NCI-H1694 (cell line): ENCODE measurements at regions not wholly inside any gene's neighbourhood (a gene's known extent, or its start where the extent isn't known, plus 50 kb on each side); places are given as distances from the start of the nearest gene placed in this dataset.

Experiments
- DNase-seq: peaks from one replicate; lab custom pipeline; 2025; lab: John Stamatoyannopoulos, UW

DNA sequence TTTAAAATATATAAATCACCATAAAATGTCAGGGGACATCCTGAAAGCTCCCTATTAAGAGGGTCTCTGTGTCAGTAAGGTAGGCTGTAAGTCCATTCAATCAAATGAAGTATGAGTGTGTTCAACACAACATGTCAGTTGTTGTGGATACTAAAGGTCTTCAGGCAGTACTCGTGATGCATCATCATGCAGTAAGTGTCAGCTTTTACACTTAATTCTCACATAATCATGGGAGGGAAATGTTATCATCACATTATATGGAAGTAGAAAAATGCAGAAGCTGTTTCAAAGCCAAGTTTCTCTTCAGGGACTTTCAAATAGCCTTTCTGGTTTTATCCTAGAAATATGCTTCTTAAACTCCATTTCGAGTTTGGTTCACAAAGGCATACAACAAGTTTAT, 477.1 kb upstream of the ID2 start:
- no peak for DNase-seq

GRCh38 chr2:8209494-8209893, 472.4 kb upstream of the ID2 start:
- no peak for DNase-seq

GRCh38 chr2:8211384-8211783, 470.5 kb upstream of the ID2 start:
- no peak for DNase-seq

DNA sequence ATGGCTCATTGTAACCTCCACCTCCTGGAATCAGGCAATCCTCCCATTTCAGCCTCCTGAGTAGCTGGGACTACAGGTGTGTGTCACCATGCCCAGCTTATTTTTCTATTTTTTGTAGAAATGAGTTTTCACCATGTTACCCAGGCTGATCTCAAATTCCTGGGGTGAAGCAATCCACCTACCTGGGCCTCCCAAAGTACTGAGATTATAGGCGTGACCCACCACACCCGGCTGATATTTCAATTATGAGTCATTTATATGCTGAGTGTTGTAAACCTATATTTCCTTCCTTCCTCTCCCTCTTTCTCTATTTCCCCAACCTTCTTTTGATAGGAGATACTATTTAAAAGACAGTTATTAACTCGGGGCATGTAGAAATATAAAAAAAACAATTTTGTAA, 469.6 kb upstream of the ID2 start:
- DNase-seq, result no peak

DNA sequence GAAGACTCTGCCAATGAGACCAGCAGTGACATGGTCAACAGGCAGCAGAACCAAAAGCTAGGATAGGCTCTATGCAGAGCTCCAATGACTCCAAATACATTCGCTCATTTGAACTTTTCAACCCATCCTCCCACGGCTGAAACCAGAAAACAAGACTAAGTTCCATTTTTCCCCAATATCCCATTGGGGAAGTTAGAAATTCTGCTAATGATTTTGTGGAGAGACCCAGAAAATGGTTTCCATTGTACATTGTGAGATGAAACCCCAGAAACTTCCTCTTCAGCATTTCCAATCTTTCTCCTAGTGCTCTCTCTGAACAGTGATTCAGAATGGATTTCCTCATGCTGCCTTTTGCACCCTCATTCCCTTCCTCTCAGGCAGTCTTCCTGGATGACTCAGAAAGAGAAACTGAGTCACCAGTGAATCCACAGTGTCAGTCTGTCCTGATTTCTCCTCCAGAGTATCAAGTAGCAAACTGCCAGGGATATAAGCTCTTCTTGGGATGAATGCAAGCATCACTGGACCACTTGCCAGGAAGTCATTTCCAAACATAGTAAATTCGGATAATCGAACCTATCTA, 467.7 kb upstream of the ID2 start:
- no peak for DNase-seq

DNA sequence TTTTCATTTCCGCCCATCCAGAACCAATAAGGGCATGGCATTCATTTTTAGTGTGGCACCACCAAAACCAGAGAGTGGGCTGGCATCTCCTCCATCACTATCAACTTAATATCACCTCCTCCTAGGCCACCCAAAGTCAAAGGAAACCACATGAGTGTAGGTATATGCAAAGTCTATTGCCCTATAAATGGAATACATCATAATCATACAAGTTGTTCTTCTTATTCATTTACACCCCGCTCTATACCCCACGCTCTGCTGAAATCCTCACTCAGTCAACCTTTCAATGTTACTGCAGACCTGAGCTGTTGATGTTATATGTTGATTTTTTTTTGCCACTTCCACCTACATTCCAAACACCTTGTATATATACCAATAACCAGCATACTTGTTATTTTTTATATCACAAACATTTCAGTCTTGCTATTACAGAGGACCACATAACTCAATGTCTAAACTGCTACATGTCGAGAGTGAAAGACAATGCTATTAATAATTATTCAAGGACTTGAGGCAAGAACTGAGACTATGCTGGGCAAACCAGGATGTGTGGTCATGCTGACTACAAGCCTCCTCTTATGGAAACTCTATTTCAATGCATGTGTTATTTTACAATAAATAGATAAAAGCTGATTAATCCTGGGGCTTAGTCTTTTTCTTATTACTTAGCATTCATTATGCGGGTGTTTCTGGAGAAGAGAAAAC, 466.5 kb upstream of the ID2 start:
- no peak for DNase-seq

DNA sequence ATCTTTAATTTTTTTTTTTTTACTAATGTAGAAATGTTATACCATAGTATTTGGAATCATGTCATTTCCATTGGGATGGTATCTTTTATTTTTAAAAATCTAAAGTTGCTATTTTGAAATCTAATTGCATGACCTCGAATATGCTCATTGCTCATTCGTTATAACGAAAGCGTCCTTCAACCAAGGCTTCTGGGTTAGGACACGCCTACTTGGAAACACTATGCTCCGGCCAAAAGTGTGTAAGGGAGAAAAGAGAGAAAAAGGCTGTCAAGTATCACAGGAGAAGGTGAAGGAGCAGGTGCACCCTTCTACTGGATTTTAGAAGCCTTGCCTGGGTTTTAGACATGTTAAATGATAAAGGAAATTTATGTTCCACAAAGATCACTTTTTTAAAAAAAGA, 465.9 kb upstream of the ID2 start:
- DNase-seq, result no peak

GRCh38 chr2:8216397-8216796, 465.5 kb upstream of the ID2 start:
- DNase-seq, result no peak

- no peak for DNase-seq
Measured at GRCh38 chr2:8217468-8218030, 464.3 kb upstream of the ID2 start.

DNA sequence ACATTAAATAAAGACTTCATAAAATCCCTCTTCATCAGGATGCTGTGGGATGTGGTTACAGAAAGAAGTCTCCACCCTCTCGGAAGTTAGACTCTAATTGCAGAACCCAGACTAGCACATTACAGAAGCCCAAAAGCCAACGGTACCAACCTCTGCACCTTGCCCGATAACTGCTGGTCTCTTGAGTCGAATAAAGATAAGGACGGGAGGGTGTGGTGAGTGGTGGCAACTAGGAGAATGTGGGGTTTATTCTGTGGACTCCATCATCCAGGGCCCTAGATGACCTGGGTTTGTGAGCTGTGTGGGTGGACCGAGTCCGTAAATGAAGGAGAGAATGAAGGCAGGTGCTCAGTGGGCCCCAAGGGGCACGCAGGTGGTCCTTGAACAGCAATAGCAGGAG, 462.8 kb upstream of the ID2 start:
- no peak for DNase-seq

GRCh38 chr2:8219631-8220355, 462.1 kb upstream of the ID2 start:
- DNase-seq, result no peak

- no peak for DNase-seq
Measured at GRCh38 chr2:8222979-8223694, 458.7 kb upstream of the ID2 start.

- DNase-seq, result no peak
Measured at GRCh38 chr2:8223695-8224346, 458.0 kb upstream of the ID2 start.

GRCh38 chr2:8224347-8225190, 457.3 kb upstream of the ID2 start:
- DNase-seq, result no peak

- no peak for DNase-seq
Measured at GRCh38 chr2:8225266-8225665, 456.6 kb upstream of the ID2 start.

DNA sequence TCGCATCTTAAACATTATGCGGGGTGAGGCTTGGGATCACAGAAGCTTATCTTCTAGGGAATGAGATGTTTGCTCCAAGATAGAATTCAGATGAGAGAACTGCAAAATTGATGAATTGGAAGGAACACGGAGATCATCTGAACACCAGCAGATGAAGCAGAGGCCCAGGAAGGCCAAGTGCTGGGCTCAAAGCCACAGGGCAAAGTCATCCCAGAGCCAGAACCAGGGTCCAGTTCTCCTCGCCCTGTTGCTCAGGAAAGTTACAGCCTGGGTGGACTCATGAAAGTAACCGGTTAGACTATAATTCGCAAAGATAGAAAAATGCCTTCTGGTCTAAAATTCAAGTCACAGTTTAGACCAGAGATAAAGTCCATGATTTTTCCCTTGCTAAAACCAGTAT, 456.1 kb upstream of the ID2 start:
- DNase-seq, result no peak

GRCh38 chr2:8229546-8229986, 452.3 kb upstream of the ID2 start:
- DNase-seq, result no peak

DNA sequence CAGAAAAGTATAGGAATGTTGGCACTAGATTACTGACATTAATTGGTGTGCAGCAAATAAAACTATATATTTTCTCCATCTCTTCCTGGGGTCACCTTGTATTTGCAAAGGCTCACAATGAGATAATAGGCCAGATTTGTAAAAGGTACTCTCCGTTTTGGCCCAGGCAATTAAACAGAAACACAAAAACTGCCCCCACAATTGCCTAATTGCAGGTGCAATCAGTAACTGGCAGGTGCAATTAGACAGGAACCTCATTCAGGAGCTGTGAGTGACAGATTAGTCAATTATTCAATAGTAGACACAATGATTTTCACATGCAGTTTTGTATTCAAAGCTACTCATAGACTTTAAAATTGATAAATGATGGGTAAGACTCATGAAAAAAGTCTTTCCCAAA, 451.4 kb upstream of the ID2 start:
- no peak for DNase-seq

DNA sequence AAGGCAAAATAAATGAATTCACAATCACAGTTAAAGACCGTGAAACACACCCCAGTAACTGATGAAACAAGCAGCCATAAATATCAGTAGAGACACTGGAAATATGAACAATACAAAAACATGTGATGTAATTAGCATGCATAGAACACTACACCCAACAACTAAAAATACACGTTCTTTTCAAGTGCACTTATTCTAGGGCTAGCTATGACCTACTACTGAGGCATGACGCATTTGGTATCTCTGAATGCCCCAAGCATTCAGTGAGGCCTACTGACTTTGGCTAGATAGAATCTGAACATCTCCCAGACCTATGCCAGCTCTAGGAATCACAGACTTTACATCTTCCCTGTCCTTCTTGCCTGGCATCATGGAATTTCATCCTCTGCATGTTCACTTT, 450.0 kb upstream of the ID2 start:
- no peak for DNase-seq

GRCh38 chr2:8232871-8233270, 449.0 kb upstream of the ID2 start:
- no peak for DNase-seq

DNA sequence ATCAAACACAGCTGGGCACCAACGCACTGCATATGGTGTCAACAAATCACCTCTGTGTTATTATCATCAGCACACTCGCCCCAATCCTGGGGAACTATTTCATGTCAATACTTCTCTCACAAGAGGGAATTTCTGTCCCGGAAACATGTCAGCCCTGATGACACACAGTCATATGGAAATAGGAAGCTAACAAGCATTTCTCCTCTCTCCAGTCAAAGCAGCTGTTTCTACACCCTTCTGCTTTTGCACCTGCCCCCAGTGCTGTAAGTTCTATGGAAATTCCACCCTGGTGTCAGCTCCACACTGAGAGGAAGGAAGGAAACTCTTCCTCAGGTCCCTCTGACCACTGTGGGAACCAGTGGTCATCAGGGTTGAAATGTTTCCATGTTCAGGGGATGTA, 447.6 kb upstream of the ID2 start:
- DNase-seq, result no peak
